ENCODE measurements at regions not wholly inside any gene's neighbourhood (a gene's known extent, or its start where the extent isn't known, plus 50 kb on each side); places are given as distances from the start of the nearest gene placed in this dataset.

DNA sequence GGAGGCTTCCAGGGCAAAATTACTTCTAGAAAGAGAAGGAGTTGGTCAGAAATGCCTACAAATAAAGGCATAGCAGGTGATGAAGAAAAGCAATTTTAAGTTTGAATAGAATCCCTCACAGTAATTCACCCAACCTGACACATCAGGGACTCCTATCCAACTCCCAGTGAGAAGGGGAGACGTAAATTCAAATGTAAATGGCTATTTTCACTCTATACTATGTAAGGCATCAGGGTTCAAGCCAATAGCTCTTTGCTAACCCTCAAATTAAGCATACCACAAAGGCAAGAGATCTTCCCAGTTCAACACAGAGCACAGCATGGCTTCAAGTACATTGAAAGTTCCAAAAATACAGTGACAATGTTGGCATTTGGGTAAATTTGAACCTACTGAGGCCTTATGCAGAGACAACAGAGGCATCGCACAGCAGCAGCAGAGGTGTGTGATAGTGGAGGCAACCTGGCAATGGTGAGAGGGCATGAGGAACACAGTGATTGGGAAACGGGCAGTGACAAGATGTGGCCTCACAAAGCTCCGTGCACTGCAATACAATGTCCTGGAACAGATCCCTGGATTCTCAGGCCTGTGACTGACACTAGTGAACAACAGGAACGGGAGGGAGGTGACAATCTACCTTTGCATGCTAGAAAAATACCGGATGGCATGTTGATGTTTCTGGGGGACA lies 95.7 kb downstream of the VSTM2A start:
- FAIRE-seq (no peak), DNase-seq (ENCODE audit: insufficient read length, low spot score) (no peak)
- no peak for TF ChIP-seq PAX5 (IDR thresholded peaks at IDR 0.05; ENCODE audit: insufficient read depth, low read length, severe bottlenecking)
- no peak for TF ChIP-seq SPI1 (IDR thresholded peaks at IDR 0.05; ENCODE audit: low read depth, low read length)
- TF ChIP-seq POLR2AphosphoS5 (IDR thresholded peaks at IDR 0.05; ENCODE audit: low read depth, low read length): no peak
- TF ChIP-seq POU2F2 (IDR thresholded peaks at IDR 0.05; ENCODE audit: low read depth, low read length): no peak
- TF ChIP-seq TAF1 (IDR thresholded peaks at IDR 0.05; ENCODE audit: low read depth, low read length): no peak
- TF ChIP-seq POLR2A (IDR thresholded peaks at IDR 0.05; ENCODE audit: low read depth, low read length): no peak

DNA sequence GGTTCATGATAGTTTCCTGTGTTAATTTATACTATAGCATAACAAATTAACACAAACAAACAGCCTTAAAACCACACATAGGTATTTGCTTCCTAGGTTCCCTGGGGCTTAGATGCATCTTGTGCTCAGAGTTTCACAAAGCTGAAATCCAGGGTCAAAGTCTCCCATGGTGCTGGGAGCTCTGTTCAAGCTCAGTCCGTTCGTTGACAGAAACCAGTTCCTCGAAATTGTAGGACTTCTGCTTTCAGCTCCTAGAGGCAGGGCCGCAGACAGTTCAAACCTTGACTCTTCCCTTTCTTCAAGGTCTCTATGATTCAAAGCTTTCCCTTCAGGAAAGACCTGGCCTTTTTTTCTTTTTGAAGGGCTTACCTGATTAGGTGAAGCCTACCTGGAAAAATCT lies 90.5 kb downstream of the VSTM2A start:
- no peak for DNase-seq (ENCODE audit: insufficient read length, low spot score)
- no peak for FAIRE-seq
- TF ChIP-seq POU2F2 (IDR thresholded peaks at IDR 0.05; ENCODE audit: low read depth, low read length): no peak
- TF ChIP-seq POLR2A (IDR thresholded peaks at IDR 0.05; ENCODE audit: low read depth, low read length): no peak
- TF ChIP-seq PAX5 (IDR thresholded peaks at IDR 0.05; ENCODE audit: insufficient read depth, low read length, severe bottlenecking): no peak
- TF ChIP-seq POLR2AphosphoS5 (IDR thresholded peaks at IDR 0.05; ENCODE audit: low read depth, low read length): no peak
- no peak for TF ChIP-seq TAF1 (IDR thresholded peaks at IDR 0.05; ENCODE audit: low read depth, low read length)
- TF ChIP-seq SPI1 (IDR thresholded peaks at IDR 0.05; ENCODE audit: low read depth, low read length): no peak

DNA sequence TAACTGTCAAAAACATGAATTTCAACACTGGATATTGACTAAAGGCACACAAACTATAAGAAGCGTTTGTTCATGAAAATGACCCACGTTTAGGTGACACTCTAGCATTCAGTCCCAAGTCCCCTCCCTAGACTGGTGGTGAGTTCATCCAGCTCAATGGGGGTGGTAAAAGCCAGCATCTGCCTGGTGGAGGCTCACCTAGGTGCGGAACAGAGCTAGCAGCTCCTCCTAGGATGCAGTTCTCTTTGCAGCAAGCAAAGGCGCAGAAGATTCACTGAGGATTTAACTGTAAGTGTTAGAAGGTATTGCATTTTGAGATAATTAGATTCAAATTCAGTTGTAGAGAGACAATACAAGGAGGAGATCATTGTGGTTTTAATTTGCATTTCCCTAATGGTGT lies 87.6 kb downstream of the VSTM2A start:
- TF ChIP-seq PAX5 (IDR thresholded peaks at IDR 0.05; ENCODE audit: insufficient read depth, low read length, severe bottlenecking) (no peak), SPI1 (IDR thresholded peaks at IDR 0.05; ENCODE audit: low read depth, low read length) (no peak), TAF1 (IDR thresholded peaks at IDR 0.05; ENCODE audit: low read depth, low read length) (no peak), POU2F2 (IDR thresholded peaks at IDR 0.05; ENCODE audit: low read depth, low read length) (no peak), POLR2A (IDR thresholded peaks at IDR 0.05; ENCODE audit: low read depth, low read length) (no peak), POLR2AphosphoS5 (IDR thresholded peaks at IDR 0.05; ENCODE audit: low read depth, low read length) (no peak)
- DNase-seq (ENCODE audit: insufficient read length, low spot score): no peak
- no peak for FAIRE-seq

DNA sequence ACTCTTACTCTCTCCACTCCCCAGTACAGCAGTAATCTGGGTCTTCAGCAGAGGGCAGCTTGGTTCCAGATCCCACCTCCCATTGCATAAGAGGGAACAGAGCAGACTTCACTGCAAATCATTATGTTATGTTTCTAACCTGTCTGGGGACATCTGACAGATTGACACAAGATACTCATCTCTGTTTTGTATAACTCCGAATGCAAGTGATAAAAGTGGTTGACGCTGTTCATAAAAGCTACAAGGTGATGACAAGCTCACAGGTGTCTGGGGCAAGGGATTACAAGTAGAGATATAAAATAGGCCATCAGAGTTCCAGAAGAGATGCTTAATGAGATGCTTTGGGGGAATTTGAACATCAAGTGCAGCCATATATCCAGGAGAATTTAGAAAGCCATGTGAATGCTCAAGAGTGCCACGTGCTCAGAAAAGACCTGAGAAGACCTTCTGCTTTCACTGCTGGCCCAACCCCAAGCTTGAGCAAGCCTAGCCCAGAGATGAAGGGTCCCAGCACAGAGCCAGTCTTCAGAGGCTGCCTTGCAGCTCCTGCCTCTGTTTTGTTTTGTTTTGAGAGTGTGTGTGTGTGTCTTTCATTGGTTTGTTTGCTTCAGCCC lies 80.6 kb downstream of the VSTM2A start:
- FAIRE-seq: no peak
- no peak for DNase-seq (ENCODE audit: insufficient read length, low spot score)
- TF ChIP-seq POLR2A (IDR thresholded peaks at IDR 0.05; ENCODE audit: low read depth, low read length) (no peak), PAX5 (IDR thresholded peaks at IDR 0.05; ENCODE audit: insufficient read depth, low read length, severe bottlenecking) (no peak), POLR2AphosphoS5 (IDR thresholded peaks at IDR 0.05; ENCODE audit: low read depth, low read length) (no peak), POU2F2 (IDR thresholded peaks at IDR 0.05; ENCODE audit: low read depth, low read length) (no peak), SPI1 (IDR thresholded peaks at IDR 0.05; ENCODE audit: low read depth, low read length) (no peak), TAF1 (IDR thresholded peaks at IDR 0.05; ENCODE audit: low read depth, low read length) (no peak)
